ENCODE measurements at regions not wholly inside any gene's neighbourhood (a gene's known extent, or its start where the extent isn't known, plus 50 kb on each side); places are given as distances from the start of the nearest gene placed in this dataset.

DNA sequence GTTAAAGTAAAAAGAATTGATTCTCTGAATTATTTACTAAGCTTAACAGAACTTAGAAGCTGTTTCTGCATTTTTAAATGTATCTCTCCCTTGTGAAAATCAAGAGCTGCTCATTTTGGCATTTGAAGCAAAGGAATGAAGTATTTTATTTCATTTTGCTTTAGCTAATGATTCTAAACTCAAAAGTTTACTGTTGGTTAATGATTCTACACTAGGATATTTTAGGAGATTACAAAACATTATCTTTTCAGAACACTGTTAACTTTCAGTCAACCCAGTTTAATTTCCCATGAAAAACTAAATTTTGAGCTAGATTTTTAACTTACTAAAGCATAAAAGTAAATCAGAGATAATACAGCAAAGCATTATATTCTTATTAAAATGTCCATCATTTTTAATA, 355.2 kb upstream of the CXorf51B start:
- Histone ChIP-seq H3K36me3 (ENCODE audit: control insufficient read depth, insufficient read depth, low read length) (no peaks in the 10 kb centered on the region), H3K9me1 (ENCODE audit: insufficient read depth, low read length) (no peaks in the 10 kb centered on the region), H3K79me1 (ENCODE audit: low read depth in 1 of 2, low read length in 2 of 2) (no peaks in the 10 kb centered on the region), H3K9ac (ENCODE audit: low read depth, low read length) (no peak overlapping the region), H2BK5ac (ENCODE audit: low read depth, low read length, poor library complexity, severe bottlenecking) (no peak overlapping the region), H4K5ac (ENCODE audit: low read depth, low read length) (no peak overlapping the region), H2AK5ac (ENCODE audit: low read depth, low read length) (no peak overlapping the region), H4K8ac (ENCODE audit: low read depth in 2 of 2, low read length in 2 of 2) (no peak overlapping the region), H4K20me1 (ENCODE audit: insufficient read depth, low read length) (no peaks in the 10 kb centered on the region), H4K91ac (ENCODE audit: insufficient read depth, low read depth, low read length) (no peak overlapping the region), H2BK15ac (ENCODE audit: low read depth, low read length) (no peak overlapping the region), H3K14ac (replicated peaks; ENCODE audit: low read depth, low read length) (no peak overlapping the region), H3K18ac (ENCODE audit: low read depth, low read length) (no peak overlapping the region), H3K56ac (ENCODE audit: extremely low read depth, insufficient read depth, low read length) (no peak overlapping the region), H3K4ac (ENCODE audit: low read depth, low read length) (no peak overlapping the region), H3K4me1 (ENCODE audit: control insufficient read depth, insufficient read depth, low read length) (no peaks in the 10 kb centered on the region), H2BK20ac (ENCODE audit: low read depth, low read length) (no peak overlapping the region), H3K4me3 (ENCODE audit: insufficient read depth, low read depth, low read length) (no peak overlapping the region), H2AK9ac (replicated peaks; ENCODE audit: low read depth, low read length, poor library complexity) (no peak overlapping the region), H3K23ac (ENCODE audit: low read depth, low read length) (no peak overlapping the region), H2BK120ac (ENCODE audit: low read depth, low read length) (no peak overlapping the region), H3K27me3 (ENCODE audit: control insufficient read depth, insufficient read depth, low read length) (no peaks in the 10 kb centered on the region), H2AFZ (replicated peaks; ENCODE audit: low read length, poor library complexity) (no peak overlapping the region), H3K4me2 (ENCODE audit: low read depth, low read length) (no peak overlapping the region), H3K27ac (ENCODE audit: insufficient read depth, low read length) (no peak overlapping the region), H3K9me3 (ENCODE audit: control insufficient read depth, insufficient read depth, low read length) (peaks cover 7% of the 10 kb centered on the region; the same call in 1 of the 2 replicates)
- no peak for DNase-seq
- dilution Hi-C loops (cut with HindIII; ENCODE audit: low sequenced_read_pairs, unreplicated experiment) = no loop called here
- TF ChIP-seq BHLHE40 (IDR thresholded peaks at IDR 0.05; ENCODE audit: low read depth, low read length) = no peak
- ChIA-PET CTCF (no interaction called here), POLR2A (ENCODE audit: unreplicated experiment) (no interaction called here)
- intact Hi-C loops (cut with micrococcal nuclease) = no loop called here
- no peak for ATAC-seq (ENCODE audit: low read depth)
- in situ Hi-C loops (cut with MboI; ENCODE audit: low sequenced_read_pairs) = no loop called here
- BruUV-seq (replicated peaks) = no TSS peak

Measured in IMR-90 (cell line).